Hippocampal formation (tissue), 2 donors: ENCODE measurements at regions not wholly inside any gene's neighbourhood (a gene's known extent, or its start where the extent isn't known, plus 50 kb on each side); places are given as distances from the start of the nearest gene placed in this dataset.

Experiments used
- DNase-seq, 2 donors: peaks; one replicate each; lab custom pipeline; 2025; lab: John Stamatoyannopoulos, UW

GRCh38 chr20:57877995-57878394, 168.2 kb upstream of the PMEPA1 start:
- no peak for DNase-seq

- DNase-seq, result no peak
These were observed 167.5 kb upstream of the PMEPA1 start for GRCh38 chr20:57877131-57877824.

GRCh38 chr20:57876163-57876562, 166.3 kb upstream of the PMEPA1 start:
- no peak for DNase-seq

GRCh38 chr20:57874141-57874540, 164.3 kb upstream of the PMEPA1 start:
- no peak for DNase-seq

- DNase-seq, result no peak
These were observed 163.1 kb upstream of the PMEPA1 start for GRCh38 chr20:57872816-57873409.

GRCh38 chr20:57871237-57871632, 161.4 kb upstream of the PMEPA1 start:
- no peak for DNase-seq

GRCh38 chr20:57870597-57871236, 160.9 kb upstream of the PMEPA1 start:
- DNase-seq, result no peak

- no peak for DNase-seq
These were observed 160.1 kb upstream of the PMEPA1 start for GRCh38 chr20:57869951-57870315.

- no peak for DNase-seq
These were observed 159.6 kb upstream of the PMEPA1 start for GRCh38 chr20:57869291-57869950.

GRCh38 chr20:57868310-57868709, 158.5 kb upstream of the PMEPA1 start:
- DNase-seq, result no peak

GRCh38 chr20:57867807-57868206, 158.0 kb upstream of the PMEPA1 start:
- DNase-seq, result no peak

- no peak for DNase-seq
These were observed 157.5 kb upstream of the PMEPA1 start for GRCh38 chr20:57867181-57867803.

- no peak for DNase-seq
These were observed 156.7 kb upstream of the PMEPA1 start for GRCh38 chr20:57866250-57867106.

GRCh38 chr20:57865266-57865665, 155.5 kb upstream of the PMEPA1 start:
- DNase-seq, result no peak

GRCh38 chr20:57860576-57860975, 150.8 kb upstream of the PMEPA1 start:
- no peak for DNase-seq

- no peak for DNase-seq
These were observed 148.2 kb upstream of the PMEPA1 start for GRCh38 chr20:57857969-57858368.

GRCh38 chr20:57857118-57857517, 147.3 kb upstream of the PMEPA1 start:
- no peak for DNase-seq

- no peak for DNase-seq
These were observed 146.8 kb upstream of the PMEPA1 start for GRCh38 chr20:57856658-57857057.

- no peak for DNase-seq
These were observed 142.0 kb upstream of the PMEPA1 start for GRCh38 chr20:57851796-57852195.

GRCh38 chr20:57851025-57851682, 141.3 kb upstream of the PMEPA1 start:
- DNase-seq, result no peak
